ENCODE measurements at regions not wholly inside any gene's neighbourhood (a gene's known extent, or its start where the extent isn't known, plus 50 kb on each side); places are given as distances from the start of the nearest gene placed in this dataset.

DNA sequence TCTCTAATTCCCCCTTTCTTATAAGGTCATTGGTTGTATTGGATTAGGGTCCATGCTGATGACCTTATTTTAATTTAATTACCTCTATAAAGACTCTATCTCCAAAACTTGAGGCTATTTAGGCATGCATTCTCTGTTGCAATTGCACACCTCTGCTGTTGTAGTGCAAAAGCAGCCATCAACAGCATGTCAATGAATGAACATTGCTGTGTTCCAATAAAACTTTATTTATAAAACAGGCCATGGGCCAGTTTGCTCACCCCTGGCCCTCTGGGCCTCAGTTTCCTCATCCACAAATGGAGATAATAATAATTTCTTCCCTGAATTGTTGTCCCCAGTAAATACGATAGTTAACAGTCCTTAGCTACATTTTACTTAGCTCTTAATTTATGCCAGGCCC lies 100.4 kb upstream of the USP24 start:
- TF ChIP-seq, protein P1, sequence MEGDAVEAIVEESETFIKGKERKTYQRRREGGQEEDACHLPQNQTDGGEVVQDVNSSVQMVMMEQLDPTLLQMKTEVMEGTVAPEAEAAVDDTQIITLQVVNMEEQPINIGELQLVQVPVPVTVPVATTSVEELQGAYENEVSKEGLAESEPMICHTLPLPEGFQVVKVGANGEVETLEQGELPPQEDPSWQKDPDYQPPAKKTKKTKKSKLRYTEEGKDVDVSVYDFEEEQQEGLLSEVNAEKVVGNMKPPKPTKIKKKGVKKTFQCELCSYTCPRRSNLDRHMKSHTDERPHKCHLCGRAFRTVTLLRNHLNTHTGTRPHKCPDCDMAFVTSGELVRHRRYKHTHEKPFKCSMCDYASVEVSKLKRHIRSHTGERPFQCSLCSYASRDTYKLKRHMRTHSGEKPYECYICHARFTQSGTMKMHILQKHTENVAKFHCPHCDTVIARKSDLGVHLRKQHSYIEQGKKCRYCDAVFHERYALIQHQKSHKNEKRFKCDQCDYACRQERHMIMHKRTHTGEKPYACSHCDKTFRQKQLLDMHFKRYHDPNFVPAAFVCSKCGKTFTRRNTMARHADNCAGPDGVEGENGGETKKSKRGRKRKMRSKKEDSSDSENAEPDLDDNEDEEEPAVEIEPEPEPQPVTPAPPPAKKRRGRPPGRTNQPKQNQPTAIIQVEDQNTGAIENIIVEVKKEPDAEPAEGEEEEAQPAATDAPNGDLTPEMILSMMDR (conservative IDR thresholded peaks at IDR 0.05; ENCODE audit: low read depth, low read length) = no peak
- no peak for TF ChIP-seq EZH2 (IDR thresholded peaks at IDR 0.05; ENCODE audit: low read length, unreplicated experiment)
